Tibial nerve (tissue), 4 donors: ENCODE measurements at regions not wholly inside any gene's neighbourhood (a gene's known extent, or its start where the extent isn't known, plus 50 kb on each side); places are given as distances from the start of the nearest gene placed in this dataset.

Experiments used
- CTCF ChIP-seq, 5 experiments: fragments of 200-600 bp in 3 of 5; fragments of 450-650 bp in 2 of 5; sonication (generic) in 3 of 5; IDR thresholded peaks; one replicate each; pipeline ENCODE4 v1.5.1; 2016 to 2019; ENCODE audit warnings: antibody characterized with exemption in 5 of 5, mild to moderate bottlenecking in 3 of 5, moderate library complexity in 2 of 5
- EP300 ChIP-seq, 2 donors: sonication (generic); formaldehyde crosslinking; IDR thresholded peaks; one replicate each; pipeline ENCODE4 v1.6.1; 2017; ENCODE audit warnings: antibody characterized with exemption in 2 of 2, mild to moderate bottlenecking in 1 of 2
- POLR2A ChIP-seq, 2 donors: fragments of 450-650 bp; IDR thresholded peaks; one replicate each; pipeline ENCODE4 v1.6.1; 2017; ENCODE audit warnings: antibody characterized with exemption in 2 of 2, mild to moderate bottlenecking in 2 of 2, moderate library complexity in 2 of 2

DNA sequence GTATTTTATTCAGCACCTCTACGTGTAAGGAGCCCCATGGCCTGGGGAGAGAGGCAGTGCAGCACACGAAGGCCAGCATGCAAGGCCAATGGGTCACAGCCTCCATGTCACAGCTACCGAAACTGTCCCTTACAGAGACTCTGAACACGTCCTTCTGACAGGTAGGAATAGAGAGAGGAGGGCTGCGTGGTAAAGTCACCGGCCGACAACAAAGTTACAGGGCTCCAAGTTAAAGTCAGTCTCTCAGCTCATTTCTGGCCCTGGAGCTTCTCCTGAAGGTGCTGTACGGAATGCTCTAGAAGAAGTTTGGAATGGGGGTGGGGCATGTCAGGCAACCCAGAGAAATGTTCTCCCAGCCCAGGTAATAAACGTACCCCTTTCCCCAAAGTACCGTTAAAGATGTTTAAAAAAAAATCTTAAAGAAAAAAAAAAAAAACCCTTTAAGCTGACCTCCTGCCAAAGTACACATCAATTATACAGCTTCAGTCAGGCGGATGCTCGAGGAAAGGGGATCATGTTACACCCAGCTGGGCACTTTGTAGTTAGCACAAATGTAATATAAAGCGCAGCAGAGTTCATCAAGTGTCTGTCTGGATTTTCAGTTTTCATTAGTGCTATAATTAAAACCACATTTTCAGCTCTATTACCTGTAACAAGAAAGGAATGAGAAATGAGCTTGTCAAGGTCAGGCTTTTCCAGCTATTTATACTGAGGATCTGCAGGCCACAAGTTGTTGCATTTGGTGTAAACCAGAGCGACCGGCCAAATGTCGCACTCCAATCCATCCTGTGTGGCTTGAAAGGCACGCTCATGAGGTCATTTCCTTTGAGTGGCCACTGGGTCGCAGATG, 53.3 kb upstream of the CDKN3 start:
- TF ChIP-seq CTCF (IDR thresholded peaks at IDR 0.05) (no peak), POLR2A (IDR thresholded peaks at IDR 0.05) (no peak), EP300 (IDR thresholded peaks at IDR 0.05) (no peak)
